ENCODE measurements at regions not wholly inside any gene's neighbourhood (a gene's known extent, or its start where the extent isn't known, plus 50 kb on each side); places are given as distances from the start of the nearest gene placed in this dataset.
"Not testable (repeated sequence)": the region's sequence is repeated elsewhere in the genome, so short reads cannot be mapped to it uniquely, and the experiment has no call there.

DNA sequence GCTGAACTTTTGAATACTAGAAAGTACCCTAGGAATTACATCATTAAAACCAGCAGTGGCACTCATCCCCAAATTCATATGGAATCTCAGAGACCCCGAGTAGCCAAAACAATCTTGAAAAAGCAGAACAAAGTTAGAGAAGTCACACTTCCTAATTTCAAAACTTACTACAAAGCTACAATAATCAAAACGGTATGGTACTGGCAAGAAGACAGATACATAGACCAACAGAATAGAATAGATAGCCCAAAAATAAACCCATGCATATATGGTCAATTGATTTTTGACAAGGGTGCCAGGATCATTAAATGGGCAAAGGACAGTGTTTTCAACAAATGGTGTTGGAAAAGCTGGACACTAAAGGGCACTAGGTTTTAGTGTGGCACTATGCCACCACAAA lies 176.0 kb upstream of the NDUFV2 start:
- H3K27ac ChIP-seq = no peak overlapping the region
- H3K27me3 ChIP-seq = no peaks in the 10 kb centered on the region
- DNase-seq (ENCODE audit: low spot score in 2 of 2) = no peak
- H3K4me3 ChIP-seq = no peak overlapping the region
- H3K9me3 ChIP-seq = peaks cover 11% of the 10 kb centered on the region
- TF ChIP-seq POLR2AphosphoS5 (IDR thresholded peaks at IDR 0.05) (no peak), EP300 (IDR thresholded peaks at IDR 0.05) (no peak), POLR2A (IDR thresholded peaks at IDR 0.05) (no peak)
- TF ChIP-seq, protein P1, sequence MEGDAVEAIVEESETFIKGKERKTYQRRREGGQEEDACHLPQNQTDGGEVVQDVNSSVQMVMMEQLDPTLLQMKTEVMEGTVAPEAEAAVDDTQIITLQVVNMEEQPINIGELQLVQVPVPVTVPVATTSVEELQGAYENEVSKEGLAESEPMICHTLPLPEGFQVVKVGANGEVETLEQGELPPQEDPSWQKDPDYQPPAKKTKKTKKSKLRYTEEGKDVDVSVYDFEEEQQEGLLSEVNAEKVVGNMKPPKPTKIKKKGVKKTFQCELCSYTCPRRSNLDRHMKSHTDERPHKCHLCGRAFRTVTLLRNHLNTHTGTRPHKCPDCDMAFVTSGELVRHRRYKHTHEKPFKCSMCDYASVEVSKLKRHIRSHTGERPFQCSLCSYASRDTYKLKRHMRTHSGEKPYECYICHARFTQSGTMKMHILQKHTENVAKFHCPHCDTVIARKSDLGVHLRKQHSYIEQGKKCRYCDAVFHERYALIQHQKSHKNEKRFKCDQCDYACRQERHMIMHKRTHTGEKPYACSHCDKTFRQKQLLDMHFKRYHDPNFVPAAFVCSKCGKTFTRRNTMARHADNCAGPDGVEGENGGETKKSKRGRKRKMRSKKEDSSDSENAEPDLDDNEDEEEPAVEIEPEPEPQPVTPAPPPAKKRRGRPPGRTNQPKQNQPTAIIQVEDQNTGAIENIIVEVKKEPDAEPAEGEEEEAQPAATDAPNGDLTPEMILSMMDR (IDR thresholded peaks at IDR 0.05) = no peak
- no peaks in the 10 kb centered on the region for H3K36me3 ChIP-seq
- H3K4me1 ChIP-seq = no peaks in the 10 kb centered on the region
- 76% methylated on average over 2 of the region's 2 CpGs for WGBS

DNA sequence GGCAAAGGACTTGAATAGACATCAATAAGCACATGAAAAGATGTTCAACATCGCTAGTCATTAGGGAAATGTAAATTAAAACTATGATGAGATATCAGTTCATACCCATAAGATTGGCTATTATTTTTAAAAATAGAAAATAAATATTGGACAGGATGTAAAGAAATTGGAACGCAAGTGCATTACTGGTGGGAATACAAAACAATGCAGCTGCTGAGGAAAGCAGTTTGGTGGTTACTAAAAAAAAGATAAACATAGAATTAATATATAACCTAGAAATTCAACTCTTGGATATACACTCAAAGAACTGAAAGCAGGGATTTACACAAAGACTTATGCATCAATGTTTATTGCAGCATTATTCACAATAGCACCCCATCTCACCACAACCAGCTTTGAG lies 174.5 kb upstream of the NDUFV2 start:
- no peaks in the 10 kb centered on the region for H3K4me1 ChIP-seq
- whole genome bisulfite sequencing = 89% methylated on average over 2 of the region's 2 CpGs
- no peaks in the 10 kb centered on the region for H3K27me3 ChIP-seq
- TF ChIP-seq POLR2AphosphoS5 (IDR thresholded peaks at IDR 0.05) = no peak
- H3K4me3 ChIP-seq = no peak overlapping the region
- H3K36me3 ChIP-seq = no peaks in the 10 kb centered on the region
- peaks cover 11% of the 10 kb centered on the region for H3K9me3 ChIP-seq
- no peak for DNase-seq (ENCODE audit: low spot score in 2 of 2)
- no peak overlapping the region for H3K27ac ChIP-seq

DNA sequence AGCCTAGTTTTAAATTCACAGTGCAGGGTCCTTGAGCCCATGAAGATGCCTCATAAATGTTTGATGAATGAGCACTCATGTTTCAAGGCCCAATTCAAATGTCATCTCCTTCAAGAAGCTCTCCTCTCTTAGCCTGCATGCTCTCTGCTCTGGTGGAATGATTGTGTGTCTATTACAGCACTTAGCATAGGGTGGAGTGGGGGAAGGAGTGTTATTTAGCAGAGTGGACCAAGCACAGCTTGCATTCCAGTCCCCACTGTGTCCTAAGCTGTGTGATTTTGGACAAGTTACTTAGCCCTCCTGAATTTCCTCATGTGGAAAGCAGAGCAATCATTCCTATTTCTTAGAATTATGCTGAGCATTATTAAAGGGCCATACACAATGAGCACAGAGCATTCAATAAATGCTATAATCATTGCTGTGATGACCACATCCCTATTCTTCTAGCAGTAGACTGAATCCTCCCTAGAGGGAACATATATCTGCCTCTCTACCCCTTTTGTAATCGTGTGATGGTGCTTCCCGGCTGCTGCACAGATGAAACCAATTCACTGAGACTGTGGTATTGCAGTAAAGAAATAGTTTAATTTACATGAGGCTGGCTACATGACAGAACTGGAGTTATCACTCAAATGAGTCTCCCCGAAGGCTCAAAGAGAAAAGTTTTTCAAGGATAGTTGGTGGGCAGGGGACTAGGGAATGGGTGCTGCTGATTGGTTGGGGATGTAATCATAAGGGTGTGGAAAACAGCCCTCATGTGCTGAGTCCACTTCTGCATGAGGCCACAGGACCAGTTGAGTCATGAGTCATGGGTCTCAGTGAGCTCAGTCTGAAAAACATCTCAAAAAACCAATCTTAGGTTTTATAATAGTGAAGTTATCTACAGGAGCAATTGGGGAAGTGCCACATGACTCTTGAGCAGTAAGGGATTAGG lies 173.4 kb upstream of the NDUFV2 start:
- H3K4me1 ChIP-seq = no peaks in the 10 kb centered on the region
- no peaks in the 10 kb centered on the region for H3K36me3 ChIP-seq
- no peak for TF ChIP-seq EP300 (IDR thresholded peaks at IDR 0.05)
- no peak for TF ChIP-seq POLR2AphosphoS5 (IDR thresholded peaks at IDR 0.05)
- TF ChIP-seq, protein P1 (IDR thresholded peaks at IDR 0.05) = no peak
- TF ChIP-seq POLR2A (IDR thresholded peaks at IDR 0.05) = no peak
- no peaks in the 10 kb centered on the region for H3K27me3 ChIP-seq
- no peak for DNase-seq (ENCODE audit: low spot score in 2 of 2)
- H3K9me3 ChIP-seq = peaks cover 11% of the 10 kb centered on the region
- no peak overlapping the region for H3K4me3 ChIP-seq
- 78% methylated on average over 3 of the region's 3 CpGs for WGBS
- no peak overlapping the region for H3K27ac ChIP-seq

DNA sequence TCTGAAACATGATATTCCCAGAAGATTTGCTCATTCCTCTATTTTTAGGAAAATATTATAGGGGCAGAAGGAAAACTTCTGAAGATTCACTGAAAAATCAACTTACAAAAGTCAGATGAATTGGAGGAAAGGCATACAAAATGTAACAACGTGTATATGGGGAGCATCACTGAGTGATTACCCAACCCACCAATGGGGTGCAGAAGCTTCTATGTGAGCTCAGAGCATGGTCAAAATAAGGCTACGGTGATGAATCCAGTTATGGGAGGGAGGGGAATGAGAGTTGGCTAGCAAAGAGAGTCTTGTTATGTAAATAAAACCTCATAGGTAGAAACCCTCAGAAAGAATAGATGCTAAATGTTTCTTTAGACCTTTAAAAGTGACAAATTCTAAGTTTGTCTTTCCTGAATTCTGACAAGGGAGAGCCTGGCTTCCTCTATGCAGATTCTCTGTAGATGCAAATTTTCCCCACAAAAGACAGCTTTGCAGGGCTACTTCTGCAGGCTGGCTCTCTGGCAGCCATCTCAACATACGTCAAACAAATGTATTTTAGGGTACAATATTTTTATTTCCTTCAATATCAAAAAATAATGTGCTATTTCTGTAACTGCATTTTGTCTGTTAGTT lies 171.4 kb upstream of the NDUFV2 start:
- no peak overlapping the region for H3K4me3 ChIP-seq
- H3K4me1 ChIP-seq = no peaks in the 10 kb centered on the region
- H3K9me3 ChIP-seq = peaks cover 11% of the 10 kb centered on the region
- WGBS = 46% methylated on average over 3 of the region's 3 CpGs
- TF ChIP-seq EP300 (IDR thresholded peaks at IDR 0.05) (no peak), POLR2A (IDR thresholded peaks at IDR 0.05) (no peak)
- no peaks in the 10 kb centered on the region for H3K36me3 ChIP-seq
- DNase-seq (ENCODE audit: low spot score in 2 of 2) = no peak
- H3K27me3 ChIP-seq = no peaks in the 10 kb centered on the region
- H3K27ac ChIP-seq = no peak overlapping the region

DNA sequence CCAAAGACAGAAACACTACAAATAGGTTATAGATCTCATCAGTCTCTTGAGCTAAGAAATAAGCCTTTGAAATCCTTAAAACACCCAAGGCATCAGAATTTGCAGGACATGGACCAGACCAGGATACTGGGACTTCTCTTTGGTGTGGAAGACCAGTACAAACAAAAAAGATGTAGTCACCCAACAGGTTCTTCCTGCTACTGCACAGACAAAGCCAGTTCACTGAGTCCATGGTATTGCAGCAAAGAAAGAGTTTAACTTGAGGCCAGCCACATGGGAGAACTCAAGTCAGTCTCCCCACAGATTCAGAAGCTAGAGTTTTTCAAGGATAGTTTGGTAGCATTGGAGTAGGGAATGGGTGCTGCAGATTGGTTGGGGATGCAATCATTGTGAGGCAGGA lies 169.6 kb upstream of the NDUFV2 start:
- Histone ChIP-seq H3K4me3 (no peak overlapping the region), H3K27me3 (no peaks in the 10 kb centered on the region), H3K36me3 (no peaks in the 10 kb centered on the region), H3K4me1 (no peaks in the 10 kb centered on the region), H3K9me3 (peaks cover 11% of the 10 kb centered on the region), H3K27ac (no peak overlapping the region)
- no peak for DNase-seq (ENCODE audit: low spot score in 2 of 2)
- TF ChIP-seq POLR2A (IDR thresholded peaks at IDR 0.05) (no peak), EP300 (IDR thresholded peaks at IDR 0.05) (no peak), POLR2AphosphoS5 (IDR thresholded peaks at IDR 0.05) (no peak)
- TF ChIP-seq, protein P1 (IDR thresholded peaks at IDR 0.05) = no peak

DNA sequence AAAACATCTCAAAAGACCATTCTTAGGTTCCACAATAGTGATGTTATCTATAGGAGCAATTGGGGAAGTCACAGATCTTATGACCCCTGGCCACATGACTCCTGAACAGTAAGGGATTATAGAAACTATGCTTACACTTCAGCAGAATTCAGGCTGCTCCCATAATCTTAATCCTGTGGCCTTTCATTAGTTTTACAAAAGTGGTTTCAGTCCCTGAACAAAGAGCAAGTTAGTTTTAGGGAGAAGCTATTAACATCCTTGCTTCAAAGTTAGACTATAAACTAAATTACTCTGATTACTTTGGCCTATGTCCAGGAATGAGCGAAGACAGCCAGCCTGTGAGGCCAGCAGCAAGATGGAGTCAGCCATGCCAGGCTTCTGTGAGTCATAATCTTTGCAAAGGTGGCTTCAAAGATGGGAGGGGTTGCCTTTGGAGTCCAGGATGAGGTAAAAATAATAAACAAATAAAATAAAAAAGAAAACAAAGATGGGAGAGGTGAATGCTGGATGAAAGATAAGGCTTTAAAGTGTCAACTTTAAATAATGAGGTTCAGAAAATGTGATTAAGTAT lies 168.7 kb upstream of the NDUFV2 start:
- Histone ChIP-seq H3K27me3 (no peaks in the 10 kb centered on the region), H3K36me3 (no peaks in the 10 kb centered on the region), H3K4me1 (peaks cover 5% of the 10 kb centered on the region), H3K4me3 (no peak overlapping the region), H3K9me3 (peaks cover 11% of the 10 kb centered on the region), H3K27ac (no peak overlapping the region)
- TF ChIP-seq EP300 (IDR thresholded peaks at IDR 0.05) (no peak), POLR2AphosphoS5 (IDR thresholded peaks at IDR 0.05) (no peak), POLR2A (IDR thresholded peaks at IDR 0.05) (no peak)
- TF ChIP-seq, protein P1 (IDR thresholded peaks at IDR 0.05) = no peak
- WGBS = 50% methylated on average over 1 of the region's 1 CpG
- DNase-seq (ENCODE audit: low spot score in 2 of 2) = no peak

DNA sequence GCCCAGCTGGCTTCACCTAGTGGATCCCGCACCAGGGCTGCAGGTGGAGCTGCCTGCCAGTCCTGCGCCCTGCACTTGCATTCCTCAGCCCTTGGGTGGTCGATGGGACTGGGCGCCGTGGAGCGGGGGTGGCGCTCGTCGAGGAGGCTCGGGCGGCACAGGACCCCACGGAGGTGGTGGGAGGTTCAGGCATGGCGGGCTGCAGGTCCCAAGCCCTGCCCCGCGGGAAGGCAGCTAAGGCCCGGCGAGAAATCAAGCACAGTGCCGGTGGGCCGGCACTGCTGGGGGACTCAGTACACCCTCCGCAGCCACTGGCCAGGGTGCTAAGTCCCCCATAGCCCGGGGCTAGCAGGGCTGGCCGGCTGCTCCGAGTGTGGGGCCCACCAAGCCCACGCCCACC lies 167.2 kb upstream of the NDUFV2 start:
- not testable (repeated sequence) for H3K4me3 ChIP-seq; H3K36me3 ChIP-seq; H3K4me1 ChIP-seq; H3K9me3 ChIP-seq; H3K27ac ChIP-seq; H3K27me3 ChIP-seq; DNase-seq (ENCODE audit: low spot score in 2 of 2)
- WGBS = 91% methylated on average over 9 of the region's 24 CpGs

Data from suprapubic skin (tissue), 4 donors.